Keratinocyte (primary cell): ENCODE measurements at regions not wholly inside any gene's neighbourhood (a gene's known extent, or its start where the extent isn't known, plus 50 kb on each side); places are given as distances from the start of the nearest gene placed in this dataset.

Experiments used
- CTCF ChIP-seq, 3 experiments: IDR thresholded peaks in 1 of 3; conservative IDR thresholded peaks in 1 of 3; optimal IDR thresholded peaks in 1 of 3; 2 replicates in 2 of 3; 3 replicates in 1 of 3; pipeline versions ENCODE3 to v1.5.1; 2011; ENCODE audit warnings: low read length in 3 of 3, mild to moderate bottlenecking in 3 of 3, moderate library complexity in 2 of 3, control low read depth in 1 of 3, inconsistent platforms in 1 of 3; ENCODE audit not compliant: insufficient read depth in 2 of 3; ENCODE audit errors: extremely low read depth in 1 of 3
- EZH2 ChIP-seq: IDR thresholded peaks from one replicate; pipeline ENCODE4 v1.6.1; 2012; ENCODE audit warnings: inconsistent platforms, mild to moderate bottlenecking, low read length, moderate library complexity

GRCh38 chr18:41058351-41059125 is 896.5 kb upstream of the PIK3C3 start:
- TF ChIP-seq CTCF (optimal IDR thresholded peaks at IDR 0.05 in 1 of 3, IDR thresholded peaks at IDR 0.05 in 1 of 3, conservative IDR thresholded peaks at IDR 0.05 in 1 of 3; ENCODE audit: extremely low read depth in 1 of 3, insufficient read depth in 2 of 3, low read length in 3 of 3), result no peak
- no peak for TF ChIP-seq EZH2
